GM12874 (cell line): ENCODE measurements at regions not wholly inside any gene's neighbourhood (a gene's known extent, or its start where the extent isn't known, plus 50 kb on each side); places are given as distances from the start of the nearest gene placed in this dataset.

Experiments
- CTCF ChIP-seq: IDR thresholded peaks from 2 replicates; pipeline ENCODE4 v1.5.1; 2011; ENCODE audit warnings: low read depth, mild to moderate bottlenecking, control low read depth, low read length, moderate library complexity; ENCODE audit not compliant: insufficient read depth

DNA sequence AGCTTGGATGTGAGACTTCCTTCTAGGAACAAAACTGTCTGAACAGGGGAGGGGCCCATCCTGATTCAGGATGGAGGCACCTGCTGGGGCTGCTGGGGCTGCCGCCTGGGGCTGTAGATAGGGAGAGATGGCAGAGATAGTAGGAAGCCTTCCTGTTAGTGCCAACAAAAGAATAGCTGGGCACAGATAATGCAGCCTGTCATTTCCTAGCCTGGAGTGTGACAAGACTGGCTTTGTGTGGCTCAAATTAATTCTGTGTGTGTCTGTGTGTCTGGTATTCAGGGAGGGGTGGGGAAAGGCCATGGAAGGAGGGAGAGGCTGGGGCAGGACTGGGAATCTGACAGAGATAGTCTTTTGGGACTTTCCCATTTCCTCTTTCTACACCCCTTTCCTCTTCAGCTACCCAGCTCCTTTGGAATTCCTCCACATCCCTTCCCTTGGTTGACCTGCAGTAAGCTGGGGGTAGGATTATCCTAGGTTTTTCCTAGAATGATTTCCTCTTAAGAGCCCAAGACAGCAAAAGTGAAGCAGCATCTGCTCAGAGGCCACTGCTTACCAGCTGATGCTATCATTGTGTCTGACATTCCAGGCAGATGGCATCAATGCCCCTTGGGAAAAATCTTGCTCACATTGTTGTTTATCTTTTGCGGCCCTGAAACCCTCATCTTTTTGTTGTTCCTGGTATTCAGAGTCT, 144.9 kb upstream of the LHCGR start:
- no peak for TF ChIP-seq CTCF

GRCh38 chr2:48896870-48897269, 141.3 kb upstream of the LHCGR start:
- TF ChIP-seq CTCF, result no peak

DNA sequence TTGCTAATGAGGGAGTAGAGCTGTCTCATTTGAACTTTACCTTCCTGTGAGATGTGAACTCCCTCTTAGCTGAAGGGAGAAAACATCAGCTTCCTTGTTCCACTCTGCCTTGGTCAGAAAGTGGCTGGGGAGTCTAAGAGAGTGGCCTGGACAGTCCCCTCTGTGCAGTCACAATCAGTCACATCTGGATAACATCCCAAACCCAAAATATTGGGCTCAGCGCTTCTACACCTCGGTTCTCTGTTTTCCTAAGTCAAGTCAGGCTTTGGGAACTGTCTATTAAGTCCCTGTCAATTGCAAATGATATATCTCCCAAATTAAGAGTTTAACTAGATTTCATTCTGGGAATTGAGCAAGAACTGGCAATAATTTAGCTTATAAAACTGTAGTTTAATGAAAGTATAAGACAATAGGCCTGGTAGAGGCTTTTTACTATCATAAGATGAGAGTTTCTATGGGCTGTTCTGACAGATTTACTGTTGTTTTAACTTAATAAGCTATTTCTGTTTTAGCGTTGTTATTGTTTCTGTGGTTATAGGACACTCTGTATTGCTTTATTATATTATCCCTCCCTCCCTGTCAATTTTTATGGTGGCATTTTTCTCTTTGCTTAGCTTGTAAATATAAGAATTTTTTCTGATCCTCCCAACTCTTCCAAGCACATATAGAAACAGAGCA, 135.1 kb upstream of the LHCGR start:
- TF ChIP-seq CTCF, result no peak

GRCh38 chr2:48888066-48888465, 132.5 kb upstream of the LHCGR start:
- TF ChIP-seq CTCF, result no peak

DNA sequence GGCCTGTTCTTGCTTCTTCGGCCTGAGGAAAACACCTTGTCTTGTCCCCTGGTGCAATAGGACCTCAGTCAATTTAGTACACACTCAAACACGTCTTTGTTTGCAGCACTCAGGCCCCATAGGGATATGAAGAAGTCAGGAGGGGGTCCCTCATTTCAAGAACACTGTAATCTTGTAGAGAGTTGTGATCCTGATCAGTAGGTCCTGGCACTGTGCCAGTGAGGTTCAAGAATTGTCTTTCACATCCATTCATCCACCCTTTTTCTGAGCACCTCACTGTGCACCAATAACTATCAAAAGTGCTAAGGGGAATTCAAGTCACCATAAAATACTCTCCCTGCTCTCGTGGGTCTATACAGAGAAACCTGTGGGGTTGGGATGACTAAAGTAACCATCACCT, 131.4 kb upstream of the LHCGR start:
- no peak for TF ChIP-seq CTCF

DNA sequence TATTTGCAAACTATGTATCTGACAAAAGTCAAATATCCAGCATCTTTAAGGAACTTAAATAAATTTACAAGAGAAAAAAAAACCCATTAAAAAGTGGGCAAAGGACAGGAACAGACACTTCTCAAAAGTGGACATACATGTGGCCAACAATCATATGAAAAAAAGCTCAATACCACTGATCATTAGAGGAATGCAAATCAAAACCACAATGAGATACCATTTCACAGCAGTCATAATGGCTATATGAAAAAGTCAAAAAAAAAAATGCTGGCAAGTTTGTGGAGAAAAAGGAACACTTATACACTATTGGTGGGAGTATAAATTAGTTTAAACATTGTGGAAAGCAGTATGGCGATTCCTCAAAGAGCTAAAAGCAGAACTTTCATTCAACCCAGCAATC, 130.3 kb upstream of the LHCGR start:
- TF ChIP-seq CTCF, result no peak

GRCh38 chr2:48883661-48884060, 128.1 kb upstream of the LHCGR start:
- no peak for TF ChIP-seq CTCF
